Transverse colon (tissue), 4 donors: ENCODE measurements at regions not wholly inside any gene's neighbourhood (a gene's known extent, or its start where the extent isn't known, plus 50 kb on each side); places are given as distances from the start of the nearest gene placed in this dataset.

ENCODE experiments used
- DNase-seq: peaks from one replicate; pipeline ENCODE4 v3.0.0-alpha.2; 2019
- H3K27ac ChIP-seq, 4 donors: fragments of 200-600 bp; sonication (generic); 2 replicates each; pipeline ENCODE4 v1.5.1; 2016 to 2018; ENCODE audit warnings: inconsistent platforms in 4 of 4
- H3K27me3 ChIP-seq: fragments of 200-600 bp; sonication (generic); 2 replicates; pipeline ENCODE4 v1.5.1; 2017; ENCODE audit warnings: inconsistent platforms
- H3K36me3 ChIP-seq, 4 donors: fragments of 200-600 bp; sonication (generic); 2 replicates each; pipeline ENCODE4 v1.5.1; 2017 to 2019; ENCODE audit warnings: inconsistent platforms in 4 of 4
- H3K4me1 ChIP-seq, 4 donors: fragments of 200-600 bp; sonication (generic); 2 replicates each; pipeline ENCODE4 v1.5.1; 2017 to 2020; ENCODE audit warnings: inconsistent platforms in 4 of 4
- H3K4me3 ChIP-seq, 4 donors: fragments of 200-600 bp; sonication (generic); 1 replicate in 1 of 4; 2 replicates in 3 of 4; pipeline versions ENCODE4 v1.5.1 to v1.6.1; 2017 to 2019; ENCODE audit warnings: inconsistent platforms in 4 of 4
- H3K9me3 ChIP-seq, 2 donors: fragments of 200-600 bp; sonication (generic); 2 replicates each; pipeline ENCODE4 v1.5.1; 2017 to 2019; ENCODE audit warnings: inconsistent platforms in 2 of 2
- CTCF ChIP-seq, 5 experiments: fragments of 200-600 bp in 3 of 5; fragments of 450-650 bp in 2 of 5; sonication (generic) in 3 of 5; IDR thresholded peaks; 1 replicate in 2 of 5; 2 replicates in 3 of 5; pipeline ENCODE4 v1.5.1; 2016 to 2017; ENCODE audit warnings: antibody characterized with exemption in 5 of 5, inconsistent platforms in 3 of 5, mild to moderate bottlenecking in 2 of 5, moderate library complexity in 1 of 5
- EP300 ChIP-seq: sonication (generic); formaldehyde crosslinking; IDR thresholded peaks from one replicate; pipeline ENCODE4 v1.6.1; 2017; ENCODE audit warnings: antibody characterized with exemption, low read depth
- POLR2A ChIP-seq: fragments of 450-650 bp; IDR thresholded peaks from one replicate; pipeline ENCODE4 v1.6.1; 2016; ENCODE audit warnings: antibody characterized with exemption, mild to moderate bottlenecking, moderate library complexity
- POLR2AphosphoS5 ChIP-seq, 3 donors: sonication (generic); formaldehyde crosslinking; IDR thresholded peaks; one replicate each; pipeline ENCODE4 v1.6.1; 2016; ENCODE audit warnings: antibody characterized with exemption in 3 of 3
- WGBS, 2 donors: methylation state at CpG; one replicate each; pipeline ENCODE4 v1.1.5; 2018; ENCODE audit warnings: low coverage in 1 of 2; 5-methylcytosine and 5-hydroxymethylcytosine counted together
- in situ Hi-C, 4 donors: fragments of 200-750 bp; cut with MboI; loops; one replicate each; pipeline versions ENCODE4 v1.15.0 to v1.15.1; 2017; ENCODE audit warnings: low sequenced_read_pairs in 3 of 4, low pct_ligation_motif_present in 1 of 4, low pct_unique_long_range_greater_than_20kb in 1 of 4
- intact Hi-C: fragments of 100-400 bp; cut with DNase I; formaldehyde crosslinking; loops from one replicate; pipeline ENCODE4 v1.15.1; 2023; ENCODE audit warnings: low total_unique reads

- intact Hi-C loops (no loop called here), in situ Hi-C loops (no loop called here)
- Histone ChIP-seq H3K9me3 (no peaks in the 10 kb centered on the region), H3K4me3 (no peak overlapping the region), H3K27me3 (no peaks in the 10 kb centered on the region), H3K4me1 (no peaks in the 10 kb centered on the region), H3K27ac (no peak overlapping the region), H3K36me3 (no peaks in the 10 kb centered on the region)
- DNase-seq: no peak
- TF ChIP-seq POLR2AphosphoS5 (IDR thresholded peaks at IDR 0.05): no peak
- no peak for TF ChIP-seq POLR2A
- no peak for TF ChIP-seq CTCF (IDR thresholded peaks at IDR 0.05)
- no peak for TF ChIP-seq EP300
- 35 to 38% methylated on average over 1 of the region's 1 CpG for WGBS, 2 donors
These were observed 262.4 kb upstream of the SPRY2 start for GRCh38 chr13:80603351-80603750.

GRCh38 chr13:80599765-80600164 is 258.8 kb upstream of the SPRY2 start:
- in situ Hi-C loops (no loop called here), intact Hi-C loops (no loop called here)
- no peaks in the 10 kb centered on the region for H3K36me3 ChIP-seq
- H3K4me1 ChIP-seq: no peaks in the 10 kb centered on the region
- H3K27ac ChIP-seq: no peak overlapping the region
- TF ChIP-seq CTCF (IDR thresholded peaks at IDR 0.05) (no peak), EP300 (no peak)
- no peak overlapping the region for H3K4me3 ChIP-seq
- DNase-seq: no peak
- no peaks in the 10 kb centered on the region for H3K9me3 ChIP-seq
- no peaks in the 10 kb centered on the region for H3K27me3 ChIP-seq

GRCh38 chr13:80598189-80598588 is 257.3 kb upstream of the SPRY2 start:
- in situ Hi-C loops: no loop called here
- TF ChIP-seq POLR2A (no peak), EP300 (no peak), CTCF (IDR thresholded peaks at IDR 0.05) (no peak), POLR2AphosphoS5 (IDR thresholded peaks at IDR 0.05) (no peak)
- no peaks in the 10 kb centered on the region for H3K27me3 ChIP-seq
- no peak overlapping the region for H3K27ac ChIP-seq
- no peaks in the 10 kb centered on the region for H3K4me1 ChIP-seq
- DNase-seq: no peak
- 81 to 82% methylated on average over 3 of the region's 3 CpGs for WGBS, 2 donors
- H3K4me3 ChIP-seq: no peak overlapping the region
- H3K9me3 ChIP-seq: no peaks in the 10 kb centered on the region
- intact Hi-C loops: no loop called here
- no peaks in the 10 kb centered on the region for H3K36me3 ChIP-seq

GRCh38 chr13:80591976-80592740 is 251.2 kb upstream of the SPRY2 start:
- Histone ChIP-seq H3K4me1 (no peaks in the 10 kb centered on the region), H3K27ac (no peak overlapping the region), H3K27me3 (no peaks in the 10 kb centered on the region), H3K9me3 (no peaks in the 10 kb centered on the region), H3K4me3 (no peak overlapping the region), H3K36me3 (no peaks in the 10 kb centered on the region)
- DNase-seq: no peak
- in situ Hi-C loops: no loop called here
- TF ChIP-seq CTCF (IDR thresholded peaks at IDR 0.05): no peak
- TF ChIP-seq POLR2A: no peak
- TF ChIP-seq EP300: no peak
- no peak for TF ChIP-seq POLR2AphosphoS5 (IDR thresholded peaks at IDR 0.05)
- intact Hi-C loops: no loop called here
- 79 to 84% methylated on average over 4 of the region's 4 CpGs for WGBS, 2 donors
